HG02610 (cell line): ENCODE measurements at regions not wholly inside any gene's neighbourhood (a gene's known extent, or its start where the extent isn't known, plus 50 kb on each side); places are given as distances from the start of the nearest gene placed in this dataset.
"Not testable (repeated sequence)": the region's sequence is repeated elsewhere in the genome, so short reads cannot be mapped to it uniquely, and the experiment has no call there.

Source experiments
- ATAC-seq: cut with Tn5 transposase; IDR thresholded peaks from one replicate; pipeline ENCODE4 v1.9.1; 2021; ENCODE audit warnings: mild to moderate bottlenecking, moderate library complexity; ENCODE audit not compliant: unreplicated experiment

DNA sequence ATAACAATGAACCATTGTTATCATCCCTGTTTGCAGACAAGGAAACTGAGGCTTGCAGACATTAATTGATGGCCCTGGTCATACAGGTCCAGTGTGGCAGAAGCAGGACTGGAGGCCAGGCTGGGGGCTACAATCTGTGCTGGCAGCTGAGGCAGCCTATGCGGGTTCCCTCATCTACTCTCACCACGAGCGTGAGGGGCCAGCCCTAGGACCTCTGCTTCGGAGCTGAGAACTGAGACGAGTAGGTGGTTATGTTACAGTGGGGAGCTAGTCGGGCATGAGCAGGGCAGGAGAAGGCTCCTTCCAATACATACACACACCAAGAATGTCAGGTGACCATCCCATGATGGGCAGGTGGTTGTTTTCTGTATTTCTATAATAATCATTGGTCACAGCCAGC lies 82.2 kb upstream of the ASB18 start:
- no peak for ATAC-seq

DNA sequence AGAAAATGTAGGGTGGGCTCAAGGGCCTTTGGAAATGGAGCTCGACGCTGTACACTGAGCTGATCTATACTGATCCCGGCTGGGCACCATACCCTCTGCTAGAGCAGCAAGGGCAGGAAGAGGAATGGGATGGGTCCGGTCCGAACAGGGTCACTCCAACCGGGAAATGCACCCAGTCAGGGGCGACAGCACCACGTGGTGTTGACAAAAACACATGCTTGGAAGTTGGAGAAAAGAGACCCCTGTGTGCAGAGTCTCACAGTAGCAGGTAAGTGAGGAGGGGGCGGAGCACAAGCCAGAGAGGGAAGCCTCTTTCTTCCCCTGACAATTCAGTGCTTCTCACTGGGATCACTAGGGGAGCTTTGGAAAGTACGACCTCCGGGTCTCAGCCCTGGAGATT lies 84.1 kb upstream of the ASB18 start:
- no peak for ATAC-seq

DNA sequence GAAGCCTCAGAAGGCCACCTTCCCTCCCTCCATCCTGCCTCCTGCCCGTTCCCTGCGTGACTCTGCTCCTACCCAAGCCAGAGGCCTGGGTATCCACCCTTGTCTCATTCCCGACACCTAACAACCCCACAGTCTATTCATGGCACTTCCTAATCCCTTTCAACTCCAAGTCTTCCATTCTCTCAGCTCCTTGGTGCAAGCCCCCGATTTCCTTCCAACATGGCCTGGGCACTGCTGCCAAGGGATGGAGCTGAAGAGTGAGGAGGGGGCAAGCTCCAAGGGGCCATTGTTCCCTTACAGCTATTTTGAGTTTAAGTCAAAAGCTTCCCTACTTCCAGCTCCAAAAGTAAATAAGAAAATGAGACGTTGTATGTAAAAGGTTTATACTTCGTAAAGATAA lies 84.8 kb upstream of the ASB18 start:
- ATAC-seq, result no peak

DNA sequence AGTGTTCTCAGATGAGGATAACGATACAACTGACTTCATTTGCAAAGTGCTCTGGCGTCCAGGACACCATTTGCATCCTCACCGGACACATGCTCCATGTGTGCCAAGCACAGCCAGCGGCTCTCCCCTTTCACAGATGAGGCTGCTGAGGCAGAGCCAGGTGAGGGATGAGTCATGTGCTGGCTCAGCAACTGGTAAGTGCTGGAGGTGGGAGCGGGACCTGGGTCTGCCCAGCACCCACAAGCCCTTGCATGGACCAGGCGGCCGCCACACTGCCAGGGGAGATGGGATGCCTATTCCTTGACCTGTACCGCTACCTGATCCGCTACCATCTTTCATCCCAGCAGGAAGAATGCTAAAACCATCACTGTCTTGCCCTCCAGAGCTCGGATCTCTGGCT lies 86.2 kb upstream of the ASB18 start:
- no peak for ATAC-seq

DNA sequence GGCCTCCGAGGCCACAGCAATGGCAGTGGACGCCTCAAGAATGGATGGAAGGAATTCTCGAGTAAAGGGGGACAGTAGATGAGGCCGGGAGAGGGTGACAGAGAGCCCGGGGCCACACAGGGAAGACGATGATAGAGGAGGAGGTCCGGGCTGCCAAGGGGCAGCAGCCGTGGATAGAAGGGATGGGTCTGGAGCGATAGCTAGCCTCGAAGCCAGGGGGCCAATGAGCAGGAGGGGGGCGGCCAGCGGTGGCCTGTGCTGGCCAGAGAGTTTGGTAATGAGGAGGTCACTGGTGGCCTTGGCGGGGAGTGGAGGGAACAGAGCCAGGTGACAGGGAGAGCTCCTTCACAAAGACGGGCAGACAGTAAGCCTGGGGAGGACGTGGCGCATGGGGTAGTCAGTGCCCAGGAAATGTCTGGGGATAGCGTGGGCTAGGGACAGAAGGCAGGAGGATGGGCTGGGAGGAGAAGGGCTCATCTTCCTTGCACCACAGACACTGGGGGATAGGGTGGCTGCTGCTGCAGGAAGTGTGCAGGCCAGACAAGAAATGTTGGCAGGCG lies 87.8 kb upstream of the ASB18 start:
- ATAC-seq, result no peak

DNA sequence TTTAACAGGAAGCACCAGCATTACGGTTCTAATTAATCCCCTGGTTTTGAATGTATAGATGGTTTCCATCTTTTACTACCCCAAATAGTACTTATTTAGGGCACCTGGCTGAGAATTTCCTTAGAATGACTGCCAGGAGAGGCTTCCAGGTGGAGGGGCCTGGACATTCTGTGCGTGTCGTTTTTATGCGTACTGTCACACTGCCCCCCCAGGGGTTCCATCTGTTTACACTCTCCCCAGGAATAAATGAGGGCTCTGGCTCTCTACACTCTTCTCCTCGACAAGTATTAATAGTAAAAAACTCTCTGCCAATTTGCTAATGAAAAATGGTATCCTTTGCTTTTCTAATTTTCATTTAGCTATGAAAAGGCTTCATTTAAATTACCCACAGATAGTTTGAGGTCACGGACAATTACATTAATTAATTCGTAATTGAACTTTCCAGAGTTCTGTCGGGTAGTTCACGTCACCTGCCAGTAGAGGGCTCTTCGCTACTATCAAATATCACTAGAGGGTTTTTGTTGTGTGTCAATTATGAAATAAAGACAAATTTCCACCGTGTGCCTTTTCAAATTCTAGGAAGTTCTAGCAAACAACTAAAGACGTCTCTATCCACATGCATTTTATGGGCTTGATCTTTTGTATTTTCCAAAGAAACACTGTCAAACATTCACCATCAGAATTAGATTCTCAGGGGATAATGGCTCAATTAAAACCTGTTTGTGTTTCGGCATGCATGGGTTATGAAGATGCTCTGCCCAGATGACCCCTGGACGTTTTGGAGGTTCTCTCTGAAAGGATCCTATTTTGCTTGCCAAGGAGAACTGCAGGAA lies 88.8 kb upstream of the ASB18 start:
- ATAC-seq, result no peak

DNA sequence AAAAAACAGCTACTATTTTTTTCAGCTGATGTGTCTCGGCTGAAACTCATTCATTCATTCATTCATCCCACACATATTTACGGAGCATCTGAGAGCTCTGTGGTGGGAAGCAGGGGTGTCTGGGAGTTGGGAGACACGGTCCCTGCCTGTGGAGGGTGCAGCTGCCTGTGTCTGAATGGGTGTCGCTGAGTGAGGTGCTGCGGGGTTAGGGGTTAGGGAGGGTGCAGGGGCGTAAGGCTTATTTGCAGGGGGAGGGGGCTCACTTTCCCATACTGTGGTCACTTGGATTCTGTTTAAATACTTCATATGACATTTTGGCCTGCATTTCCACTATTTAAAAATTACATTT lies 89.4 kb upstream of the ASB18 start:
- ATAC-seq, result no peak

DNA sequence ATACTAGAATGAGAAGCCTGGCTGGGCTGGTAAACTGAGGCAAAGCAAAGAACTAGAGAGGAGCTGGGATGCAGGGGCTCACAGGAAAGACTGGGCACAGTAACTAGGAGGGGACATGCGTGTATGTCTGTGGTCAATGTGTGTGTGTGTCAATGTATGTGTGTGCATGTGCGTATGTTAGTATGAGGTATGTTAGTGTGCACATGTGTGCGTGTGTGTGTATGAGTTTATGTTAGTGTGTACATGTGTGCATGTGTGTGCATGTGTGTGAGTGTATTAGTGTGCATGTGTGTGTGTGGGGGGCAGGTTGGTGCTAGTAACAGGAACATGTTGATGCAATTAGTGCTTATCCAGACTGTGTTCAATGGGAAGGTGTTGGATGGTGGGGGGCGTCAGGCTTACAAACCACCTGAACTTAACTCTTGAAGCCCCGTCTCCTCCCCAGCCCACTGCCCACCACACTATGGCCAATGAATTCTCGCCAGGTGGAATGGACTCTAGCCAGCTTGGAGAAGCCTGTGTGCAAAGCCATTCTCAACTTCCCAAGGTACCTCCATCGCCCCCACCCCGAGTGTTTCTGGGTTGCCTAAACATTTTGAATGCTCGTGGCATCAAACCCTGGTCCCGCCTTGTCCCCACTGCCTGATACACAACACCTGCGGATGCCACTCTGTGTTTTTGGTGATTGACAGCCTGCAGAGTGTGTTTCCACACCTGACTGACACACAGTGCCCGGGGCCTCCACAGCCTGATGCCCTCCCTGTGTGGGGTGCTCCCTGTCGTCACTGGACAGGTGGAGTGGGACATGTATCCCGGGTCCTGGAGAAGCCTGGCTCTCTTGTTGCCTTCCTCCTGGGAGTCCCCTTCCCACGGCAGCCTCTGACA lies 90.1 kb upstream of the ASB18 start:
- ATAC-seq, result no peak

DNA sequence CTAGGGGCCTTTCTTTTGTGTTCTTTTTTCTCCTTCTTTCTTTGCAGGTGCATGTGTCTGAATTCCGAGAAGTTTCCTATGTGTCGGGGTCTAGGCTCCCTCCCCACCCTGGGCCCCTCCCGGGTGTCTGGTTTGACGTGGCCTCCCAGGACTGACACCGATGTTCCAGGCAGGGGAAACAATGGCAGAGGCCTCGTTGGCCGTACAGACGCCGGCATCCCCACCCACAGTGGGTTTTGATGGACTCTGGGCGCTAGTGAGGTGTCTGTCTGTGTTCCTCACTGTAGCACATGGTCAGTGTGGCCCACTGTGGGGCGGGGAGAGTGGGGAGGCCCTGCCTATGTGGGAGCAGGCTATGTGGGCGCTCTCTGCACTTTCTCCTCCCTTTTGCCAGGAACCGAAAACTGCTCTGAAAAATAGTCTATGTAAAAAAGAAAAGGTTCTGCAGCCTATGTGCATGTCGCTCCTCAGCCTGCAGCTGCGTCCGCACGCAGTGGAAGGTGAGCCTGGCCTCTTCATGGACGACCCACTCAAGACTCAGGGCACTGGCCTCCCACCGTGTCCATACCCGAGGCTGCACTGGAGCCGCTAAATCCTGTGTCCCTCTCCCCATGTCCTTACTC lies 90.9 kb upstream of the ASB18 start:
- no peak for ATAC-seq

DNA sequence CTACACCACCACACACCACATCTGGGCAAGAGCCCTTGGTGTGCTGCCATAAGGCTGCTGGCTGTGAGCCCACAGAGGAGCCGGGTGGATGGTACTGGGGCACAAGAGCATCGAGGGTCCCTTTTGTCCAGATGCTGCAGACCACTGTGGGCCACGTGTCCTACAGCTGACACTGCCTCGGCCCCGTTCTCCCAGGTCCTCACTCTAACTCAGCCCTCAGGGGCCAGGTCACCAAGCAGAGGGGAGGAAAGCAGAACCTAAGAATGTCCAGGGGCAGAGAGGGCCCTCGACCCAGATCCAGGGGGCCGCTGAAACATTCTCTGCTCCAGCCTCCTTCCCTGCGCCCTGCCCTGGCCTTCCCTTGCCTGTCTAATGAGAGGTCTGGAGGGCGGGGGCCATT lies 91.7 kb upstream of the ASB18 start:
- ATAC-seq, result no peak

DNA sequence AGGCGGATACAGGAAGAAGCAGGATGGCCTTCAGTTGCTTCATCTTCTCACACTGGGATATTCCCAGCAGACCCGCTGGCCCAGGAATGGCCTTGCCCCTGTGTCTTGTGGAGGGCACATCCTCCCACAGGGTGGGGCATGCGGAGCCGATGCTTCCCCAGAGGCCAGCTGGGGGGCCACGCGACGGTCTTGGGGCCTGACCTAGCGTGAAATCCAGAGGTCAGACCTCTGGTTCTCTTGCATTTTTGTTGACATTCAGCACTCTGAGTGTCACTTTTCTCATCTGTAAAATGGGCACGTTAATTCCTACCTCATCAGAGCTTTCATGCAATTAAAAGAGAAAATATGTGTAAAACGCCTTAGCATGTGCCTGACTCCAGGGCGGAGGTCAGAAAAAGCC lies 92.1 kb upstream of the ASB18 start:
- ATAC-seq, result not testable (repeated sequence)

DNA sequence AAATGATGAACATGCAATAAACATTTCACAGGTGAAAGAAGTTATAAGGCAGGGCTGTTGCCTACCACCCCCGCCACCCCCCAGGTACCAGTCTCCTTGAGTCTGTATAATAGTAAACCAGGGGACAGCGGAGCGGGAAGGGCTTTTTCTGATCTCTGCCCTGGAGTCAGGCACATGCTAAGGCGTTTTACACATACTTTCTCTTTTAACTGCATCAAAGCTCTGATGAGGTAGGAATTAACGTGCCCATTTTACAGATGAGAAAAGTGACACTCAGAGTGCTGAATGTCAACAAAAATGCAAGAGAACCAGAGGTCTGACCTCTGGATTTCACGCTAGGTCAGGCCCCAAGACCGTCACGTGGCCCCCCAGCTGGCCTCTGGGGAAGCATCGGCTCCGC lies 94.3 kb upstream of the ASB18 start:
- not testable (repeated sequence) for ATAC-seq

DNA sequence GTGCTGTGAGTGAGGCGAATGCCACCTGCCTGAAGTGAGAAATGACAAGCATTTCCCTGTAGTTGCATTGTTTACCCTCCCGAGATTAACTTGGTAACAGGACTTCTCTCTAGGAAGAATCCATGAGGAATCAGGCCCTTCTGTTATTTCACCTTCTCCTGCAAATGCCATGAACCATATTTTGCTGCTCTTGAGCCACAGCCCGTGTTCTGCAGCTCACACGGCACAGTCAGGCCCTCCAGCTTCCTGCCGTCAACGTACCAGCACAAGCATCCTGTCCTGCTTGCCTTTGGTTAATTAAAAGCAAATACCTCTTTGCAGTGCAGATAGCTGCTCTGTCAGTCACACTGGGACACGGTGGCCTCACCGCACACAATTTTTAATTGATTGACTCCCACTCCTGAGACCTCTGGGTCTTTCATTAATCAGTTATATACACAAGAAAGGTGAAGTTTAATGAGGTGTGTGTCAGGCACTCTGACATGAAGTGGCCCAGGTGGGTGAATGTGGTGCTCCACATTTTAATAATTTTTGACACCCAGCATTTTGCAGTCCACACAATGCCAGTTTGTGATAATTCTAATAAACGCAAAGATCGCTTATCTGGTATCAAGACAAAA lies 95.3 kb upstream of the ASB18 start:
- no peak for ATAC-seq

DNA sequence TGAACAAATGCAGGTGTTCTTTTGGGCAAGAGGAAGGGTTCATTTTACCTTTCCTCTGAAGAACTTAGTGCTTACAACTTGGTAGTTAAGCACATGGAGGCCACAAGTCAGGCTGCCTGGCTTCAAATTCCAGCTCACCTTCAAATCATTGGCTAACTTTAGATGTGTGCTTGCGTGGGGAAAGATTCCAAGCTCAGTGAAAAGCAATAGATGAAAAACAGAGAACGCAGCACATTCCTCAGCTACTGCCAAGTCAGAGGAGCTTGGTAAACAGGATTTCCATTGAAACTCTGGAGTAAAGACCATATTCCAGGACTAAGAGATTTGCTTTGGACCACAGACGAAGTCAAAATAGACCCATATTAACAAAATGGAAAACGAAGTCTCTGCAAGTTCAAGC lies 96.3 kb upstream of the ASB18 start:
- no peak for ATAC-seq

DNA sequence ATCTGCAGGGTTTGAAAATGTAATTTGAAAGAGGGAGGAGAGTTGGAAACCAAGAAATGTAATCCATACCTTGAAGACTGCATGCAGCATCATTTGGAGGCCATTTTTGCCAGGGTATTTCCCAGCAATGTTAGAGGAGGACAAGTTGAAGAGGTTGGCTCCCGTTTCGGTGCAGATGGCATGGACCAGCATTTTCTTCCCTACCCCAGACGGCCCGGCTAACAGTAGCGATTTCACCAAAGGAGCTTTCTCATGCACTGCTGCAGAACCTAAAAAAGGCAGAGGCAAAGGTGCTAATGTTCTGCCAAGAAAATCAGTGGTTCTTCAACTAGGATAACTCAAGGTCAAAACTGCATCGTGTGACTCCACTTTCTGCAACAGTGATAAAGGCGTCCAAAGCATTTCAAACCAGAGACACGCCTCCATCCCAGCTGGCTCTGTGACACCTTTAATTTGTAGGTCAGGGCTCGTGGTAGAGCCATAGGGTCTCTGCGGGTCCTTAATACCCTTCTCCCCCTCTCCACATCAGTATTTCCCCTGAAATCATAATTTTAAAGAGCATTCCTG lies 99.6 kb upstream of the ASB18 start:
- no peak for ATAC-seq

DNA sequence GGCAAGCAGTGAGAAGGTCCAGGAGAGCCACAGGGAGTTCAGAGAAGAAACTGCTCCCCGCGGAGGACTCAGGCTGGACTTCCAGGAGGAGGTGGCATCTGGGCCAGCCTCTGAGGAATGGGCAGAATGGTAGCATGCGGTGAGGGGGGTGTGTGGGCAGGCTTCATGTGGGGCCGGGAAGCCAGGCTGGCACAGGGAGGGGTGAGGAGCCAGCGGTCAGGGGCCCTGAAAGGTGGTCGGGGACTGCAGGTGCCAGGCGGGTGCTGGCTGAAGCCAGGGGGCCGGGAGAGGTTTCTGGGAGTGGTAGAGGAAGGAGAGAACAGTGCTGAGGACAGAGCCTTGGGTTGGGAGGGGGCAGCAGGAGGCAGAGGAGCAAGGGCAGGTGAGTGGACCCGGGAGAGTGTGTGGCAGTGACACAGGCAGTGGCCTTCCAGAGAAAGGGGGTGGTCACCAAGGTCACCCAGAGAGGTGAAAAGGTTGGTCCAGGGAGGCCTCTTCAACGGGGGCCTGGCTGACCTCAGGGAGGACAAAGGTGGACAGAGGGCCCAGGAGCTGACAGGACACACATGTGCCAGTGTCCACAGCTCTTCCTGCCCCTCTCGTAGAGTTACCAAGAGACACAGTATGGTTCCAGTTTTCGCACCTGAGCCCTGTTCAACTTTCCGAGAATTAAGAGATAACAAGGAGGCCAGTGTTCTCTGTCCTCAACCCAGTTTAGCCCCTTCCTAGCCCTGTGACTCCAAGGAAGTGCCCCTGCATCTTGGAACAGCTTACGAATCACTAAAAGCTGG lies 101.2 kb upstream of the ASB18 start:
- ATAC-seq, result no peak

DNA sequence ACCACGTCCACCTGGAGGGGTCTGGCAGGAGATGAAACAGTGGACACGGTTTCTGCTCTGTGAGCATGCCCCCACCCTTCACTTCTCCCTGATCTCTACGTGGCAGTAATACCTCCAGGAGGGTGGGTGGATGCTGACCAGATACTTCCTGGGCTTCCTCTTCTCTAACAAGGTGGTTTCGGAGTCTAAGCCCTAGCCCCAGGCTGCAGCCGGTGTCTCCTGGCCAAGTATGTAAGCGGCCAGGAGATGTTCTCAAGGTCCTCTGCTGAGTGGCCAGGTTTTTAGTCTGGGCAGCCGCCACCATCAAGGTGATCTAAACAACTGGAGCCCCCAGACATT lies 101.8 kb upstream of the ASB18 start:
- no peak for ATAC-seq

DNA sequence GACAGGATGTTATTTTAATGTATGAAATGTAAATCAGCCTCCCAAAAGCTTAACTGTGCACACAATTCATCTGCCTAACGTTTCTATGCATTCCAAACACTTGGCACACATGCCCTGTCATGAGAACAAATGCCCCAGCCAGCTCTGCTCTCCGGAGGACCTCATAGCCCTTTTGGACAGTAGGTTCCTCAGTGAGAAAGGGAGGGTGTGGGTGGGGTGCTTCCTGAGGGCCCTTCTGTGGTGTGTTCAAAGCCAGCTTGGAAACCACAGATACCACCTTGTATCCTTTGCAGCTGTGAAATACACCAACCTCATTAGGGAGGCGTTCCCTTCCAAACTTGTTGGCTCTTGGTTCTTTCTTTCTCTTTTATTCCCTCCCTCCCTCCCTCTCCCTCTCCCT lies 102.2 kb upstream of the ASB18 start:
- ATAC-seq, result no peak

DNA sequence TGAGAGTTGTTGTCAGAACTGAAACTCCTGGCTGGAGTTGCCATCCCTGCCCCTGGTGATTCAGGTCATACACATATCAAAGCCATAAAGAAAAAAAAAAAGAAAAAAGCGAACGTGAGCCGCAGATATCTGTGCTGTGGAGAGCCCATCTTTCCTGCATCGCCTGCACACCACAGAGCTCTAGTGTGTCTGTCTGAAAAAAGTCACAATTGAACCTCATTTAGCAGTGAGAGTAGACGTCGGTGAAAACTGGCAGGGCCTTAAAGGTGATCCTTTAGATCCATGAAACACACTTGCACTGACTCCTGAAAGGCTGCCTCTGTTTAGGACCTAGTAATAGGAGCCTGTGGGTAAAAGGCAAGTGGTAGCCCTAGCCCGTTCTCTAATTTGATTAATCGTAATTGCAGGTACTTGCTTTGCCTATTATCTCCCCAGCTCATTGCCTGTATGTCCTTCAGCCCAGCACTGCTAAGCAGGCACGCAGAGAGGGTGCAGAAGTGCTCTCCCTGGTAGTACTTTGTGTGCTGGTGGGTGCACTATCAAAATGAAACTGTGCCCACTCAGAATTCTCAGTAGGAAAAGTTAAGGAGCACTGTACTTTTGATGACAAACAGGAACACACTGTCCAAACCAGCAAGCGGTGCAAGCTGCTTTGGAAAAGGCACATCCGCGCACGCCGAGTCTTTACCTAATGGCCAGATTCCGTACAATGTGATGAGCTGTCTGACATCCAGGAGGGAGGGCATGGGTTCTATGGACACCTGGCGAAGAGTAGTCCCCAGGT lies 103.5 kb upstream of the ASB18 start:
- ATAC-seq, result no peak
